ENCODE measurements at regions not wholly inside any gene's neighbourhood (a gene's known extent, or its start where the extent isn't known, plus 50 kb on each side); places are given as distances from the start of the nearest gene placed in this dataset.

GRCh38 chr12:24701343-24701742, 247.6 kb downstream of the BCAT1 start:
- TF ChIP-seq HDGF (IDR thresholded peaks at IDR 0.05; ENCODE audit: borderline replicate concordance): no peak
- TF ChIP-seq SUZ12 (IDR thresholded peaks at IDR 0.05): no peak
- TF ChIP-seq TARDBP (IDR thresholded peaks at IDR 0.05): no peak
- no peak for TF ChIP-seq FOXK2 (IDR thresholded peaks at IDR 0.05)
- no peak for TF ChIP-seq NFRKB (IDR thresholded peaks at IDR 0.05)
- TF ChIP-seq FOXM1 (IDR thresholded peaks at IDR 0.05; ENCODE audit: borderline replicate concordance): no peak
- no peak for TF ChIP-seq CTBP1 (IDR thresholded peaks at IDR 0.05; ENCODE audit: borderline replicate concordance)
- TF ChIP-seq ELF4 (IDR thresholded peaks at IDR 0.05): no peak
- TF ChIP-seq LEF1 (IDR thresholded peaks at IDR 0.05; ENCODE audit: borderline replicate concordance): no peak
- TF ChIP-seq FOXA1 (IDR thresholded peaks at IDR 0.05): no peak
- ChIA-PET POLR2A (no interaction called here), CTCF (no interaction called here)
- no peak for DNase-seq (ENCODE audit: extremely low spot score)

- ChIA-PET POLR2A (no interaction called here), CTCF (no interaction called here)
- TF ChIP-seq NFRKB (IDR thresholded peaks at IDR 0.05): no peak
- DNase-seq (ENCODE audit: extremely low spot score): no peak
These were observed 249.9 kb downstream of the BCAT1 start for GRCh38 chr12:24698972-24699371.

- TF ChIP-seq L3MBTL2 (conservative IDR thresholded peaks at IDR 0.05) (no peak), HDGF (IDR thresholded peaks at IDR 0.05; ENCODE audit: borderline replicate concordance) (no peak), FOXA1 (IDR thresholded peaks at IDR 0.05) (no peak), FOXM1 (IDR thresholded peaks at IDR 0.05; ENCODE audit: borderline replicate concordance) (no peak), TARDBP (IDR thresholded peaks at IDR 0.05) (no peak), CTBP1 (IDR thresholded peaks at IDR 0.05; ENCODE audit: borderline replicate concordance) (no peak), FOXK2 (IDR thresholded peaks at IDR 0.05) (no peak), SUZ12 (IDR thresholded peaks at IDR 0.05) (no peak), PKNOX1 (IDR thresholded peaks at IDR 0.05) (no peak), NFRKB (IDR thresholded peaks at IDR 0.05) (no peak)
- no peak for DNase-seq (ENCODE audit: extremely low spot score)
- ChIA-PET POLR2A (no interaction called here), CTCF (no interaction called here)
These were observed 251.1 kb downstream of the BCAT1 start for GRCh38 chr12:24697769-24698168.

DNA sequence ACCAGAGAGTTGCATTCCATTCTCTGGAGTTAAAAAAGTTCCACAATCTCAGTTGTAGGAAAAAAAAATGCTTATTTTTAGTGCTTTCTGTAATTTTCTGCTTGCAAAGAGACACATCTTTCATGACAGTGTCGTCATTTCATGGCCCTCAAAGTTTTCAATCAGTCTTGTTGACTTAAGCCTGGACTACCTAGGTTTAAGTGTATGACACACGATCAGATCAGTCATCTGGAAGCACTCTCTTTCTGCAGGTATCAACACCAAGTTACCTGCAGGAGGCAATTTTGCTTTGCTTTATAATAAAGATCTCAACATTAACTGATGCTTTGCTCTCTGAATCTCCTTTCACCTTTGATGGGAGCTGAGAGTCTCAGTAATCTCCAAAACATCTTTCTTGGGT, 251.6 kb downstream of the BCAT1 start:
- TF ChIP-seq HDGF (IDR thresholded peaks at IDR 0.05; ENCODE audit: borderline replicate concordance) (no peak), ELF4 (IDR thresholded peaks at IDR 0.05) (no peak), FOXA1 (IDR thresholded peaks at IDR 0.05) (no peak), L3MBTL2 (conservative IDR thresholded peaks at IDR 0.05) (no peak), CTBP1 (IDR thresholded peaks at IDR 0.05; ENCODE audit: borderline replicate concordance) (no peak), TARDBP (IDR thresholded peaks at IDR 0.05) (no peak)
- ChIA-PET POLR2A (no interaction called here), CTCF (no interaction called here)
- DNase-seq (ENCODE audit: extremely low spot score): no peak

- no peak for DNase-seq (ENCODE audit: extremely low spot score)
- CTCF ChIA-PET: no interaction called here
- TF ChIP-seq ZNF384 (IDR thresholded peaks at IDR 0.05): no peak
- TF ChIP-seq SUZ12 (IDR thresholded peaks at IDR 0.05): no peak
- TF ChIP-seq TARDBP (IDR thresholded peaks at IDR 0.05): no peak
- TF ChIP-seq CTBP1 (IDR thresholded peaks at IDR 0.05; ENCODE audit: borderline replicate concordance): no peak
- no peak for TF ChIP-seq BHLHE40 (IDR thresholded peaks at IDR 0.05; ENCODE audit: borderline replicate concordance)
- no peak for TF ChIP-seq NFRKB (IDR thresholded peaks at IDR 0.05)
- TF ChIP-seq FOXA1 (IDR thresholded peaks at IDR 0.05): no peak
- no peak for TF ChIP-seq ARNT (IDR thresholded peaks at IDR 0.05)
- no peak for TF ChIP-seq SP1 (IDR thresholded peaks at IDR 0.05)
- TF ChIP-seq FOXM1 (IDR thresholded peaks at IDR 0.05; ENCODE audit: borderline replicate concordance): no peak
- TF ChIP-seq HDGF (IDR thresholded peaks at IDR 0.05; ENCODE audit: borderline replicate concordance): no peak
- no peak for TF ChIP-seq L3MBTL2 (conservative IDR thresholded peaks at IDR 0.05)
- TF ChIP-seq FOXK2 (IDR thresholded peaks at IDR 0.05): no peak
- no peak for TF ChIP-seq ELF4 (IDR thresholded peaks at IDR 0.05)
- TF ChIP-seq PKNOX1 (IDR thresholded peaks at IDR 0.05): no peak
- no peak for TF ChIP-seq LEF1 (IDR thresholded peaks at IDR 0.05; ENCODE audit: borderline replicate concordance)
- POLR2A ChIA-PET: no interaction called here
These were observed 252.1 kb downstream of the BCAT1 start for GRCh38 chr12:24696800-24697199.

DNA sequence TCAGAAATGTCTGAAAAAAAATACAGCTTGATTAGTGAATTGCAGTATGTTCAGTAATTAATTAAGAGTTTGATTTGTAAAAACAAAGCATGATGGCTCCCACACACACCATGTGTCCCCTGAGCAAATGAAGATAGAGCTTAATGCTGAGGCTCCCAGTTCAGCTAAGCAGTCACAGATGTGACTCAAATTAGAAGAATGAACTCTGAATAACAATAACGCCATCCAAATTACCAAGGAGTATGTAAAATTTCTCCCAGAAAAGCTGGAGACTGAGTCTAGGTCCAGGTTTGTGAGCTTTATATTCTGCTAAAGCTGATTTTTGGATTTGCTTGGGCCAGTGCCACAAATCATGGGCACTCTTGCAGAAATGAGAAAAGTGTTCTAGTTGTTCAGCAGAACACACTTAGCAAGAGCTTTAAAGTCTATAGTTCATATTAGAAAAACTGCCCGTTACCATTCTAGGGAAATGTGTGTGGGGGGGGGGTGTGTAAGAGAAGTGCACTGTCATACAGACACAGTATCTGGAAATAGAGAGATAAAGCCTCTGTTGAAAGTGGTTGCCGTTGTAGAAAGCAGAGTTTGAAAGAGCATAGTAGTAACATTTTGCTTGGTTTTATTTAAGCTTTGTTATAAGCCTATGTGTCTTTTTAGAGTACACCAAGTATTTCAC, 253.1 kb downstream of the BCAT1 start:
- CTCF ChIA-PET: no interaction called here
- POLR2A ChIA-PET: no interaction called here
- DNase-seq (ENCODE audit: extremely low spot score): no peak
- TF ChIP-seq FOXK2 (IDR thresholded peaks at IDR 0.05): no peak
- TF ChIP-seq PKNOX1 (IDR thresholded peaks at IDR 0.05): no peak
- TF ChIP-seq LEF1 (IDR thresholded peaks at IDR 0.05; ENCODE audit: borderline replicate concordance): no peak
- no peak for TF ChIP-seq BHLHE40 (IDR thresholded peaks at IDR 0.05; ENCODE audit: borderline replicate concordance)
- TF ChIP-seq NFRKB (IDR thresholded peaks at IDR 0.05): no peak
- no peak for TF ChIP-seq FOXM1 (IDR thresholded peaks at IDR 0.05; ENCODE audit: borderline replicate concordance)
- no peak for TF ChIP-seq ELF4 (IDR thresholded peaks at IDR 0.05)
- TF ChIP-seq SP1 (IDR thresholded peaks at IDR 0.05): no peak
- no peak for TF ChIP-seq L3MBTL2 (conservative IDR thresholded peaks at IDR 0.05)
- no peak for TF ChIP-seq CTBP1 (IDR thresholded peaks at IDR 0.05; ENCODE audit: borderline replicate concordance)
- TF ChIP-seq FOXA1 (IDR thresholded peaks at IDR 0.05): no peak
- no peak for TF ChIP-seq TARDBP (IDR thresholded peaks at IDR 0.05)
- no peak for TF ChIP-seq SUZ12 (IDR thresholded peaks at IDR 0.05)
- TF ChIP-seq ZNF384 (IDR thresholded peaks at IDR 0.05): no peak
- TF ChIP-seq ARNT (IDR thresholded peaks at IDR 0.05): no peak
- no peak for TF ChIP-seq HDGF (IDR thresholded peaks at IDR 0.05; ENCODE audit: borderline replicate concordance)
